HG02571 (cell line): ENCODE measurements at regions not wholly inside any gene's neighbourhood (a gene's known extent, or its start where the extent isn't known, plus 50 kb on each side); places are given as distances from the start of the nearest gene placed in this dataset.
"Not testable (repeated sequence)": the region's sequence is repeated elsewhere in the genome, so short reads cannot be mapped to it uniquely, and the experiment has no call there.

Source experiments
- ATAC-seq: cut with Tn5 transposase; IDR thresholded peaks from one replicate; pipeline ENCODE4 v1.9.1; 2021; ENCODE audit warnings: mild to moderate bottlenecking, moderate library complexity; ENCODE audit not compliant: unreplicated experiment

- no peak for ATAC-seq
Observed at GRCh38 chr2:126952216-126952615, 53.5 kb downstream of the TEX51 start.

- ATAC-seq, result no peak
Observed at GRCh38 chr2:126953483-126953882, 54.8 kb downstream of the TEX51 start.

GRCh38 chr2:126954831-126955230 is 56.1 kb downstream of the TEX51 start:
- ATAC-seq, result no peak

GRCh38 chr2:126956773-126957172 is 58.1 kb downstream of the TEX51 start:
- not testable (repeated sequence) for ATAC-seq

- no peak for ATAC-seq
Observed at GRCh38 chr2:126963390-126963789, 64.7 kb downstream of the TEX51 start.

- ATAC-seq, result no peak
Observed at GRCh38 chr2:126966601-126967000, 67.9 kb downstream of the TEX51 start.

GRCh38 chr2:126970583-126970982 is 71.9 kb downstream of the TEX51 start:
- no peak for ATAC-seq

- ATAC-seq, result no peak
Observed at GRCh38 chr2:126971162-126971480, 72.4 kb downstream of the TEX51 start.

GRCh38 chr2:126971481-126972278 is 73.0 kb downstream of the TEX51 start:
- ATAC-seq, result peak; percentile 92

- ATAC-seq, result no peak
Observed at GRCh38 chr2:126972279-126972626, 73.6 kb downstream of the TEX51 start.

DNA sequence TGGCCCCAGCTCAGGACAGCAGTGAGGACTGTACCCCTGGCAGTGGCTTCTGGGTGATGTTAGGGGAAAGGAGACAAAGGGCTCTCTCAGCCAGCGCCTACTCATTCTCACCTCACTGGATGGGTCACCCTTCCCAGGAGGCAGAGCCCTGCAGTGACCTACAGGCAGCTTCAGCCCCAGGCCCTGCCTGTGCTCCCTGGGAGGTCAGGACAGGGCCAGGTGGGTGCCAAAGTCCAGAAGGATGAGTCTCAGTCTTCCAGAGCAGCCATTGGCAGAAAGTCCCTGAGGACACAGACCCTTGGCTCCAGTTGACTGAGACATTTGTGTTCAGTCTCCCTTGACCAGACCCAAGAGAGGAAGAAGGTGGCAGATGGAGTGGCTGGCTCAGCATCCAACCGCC is 75.1 kb downstream of the TEX51 start:
- ATAC-seq, result no peak

DNA sequence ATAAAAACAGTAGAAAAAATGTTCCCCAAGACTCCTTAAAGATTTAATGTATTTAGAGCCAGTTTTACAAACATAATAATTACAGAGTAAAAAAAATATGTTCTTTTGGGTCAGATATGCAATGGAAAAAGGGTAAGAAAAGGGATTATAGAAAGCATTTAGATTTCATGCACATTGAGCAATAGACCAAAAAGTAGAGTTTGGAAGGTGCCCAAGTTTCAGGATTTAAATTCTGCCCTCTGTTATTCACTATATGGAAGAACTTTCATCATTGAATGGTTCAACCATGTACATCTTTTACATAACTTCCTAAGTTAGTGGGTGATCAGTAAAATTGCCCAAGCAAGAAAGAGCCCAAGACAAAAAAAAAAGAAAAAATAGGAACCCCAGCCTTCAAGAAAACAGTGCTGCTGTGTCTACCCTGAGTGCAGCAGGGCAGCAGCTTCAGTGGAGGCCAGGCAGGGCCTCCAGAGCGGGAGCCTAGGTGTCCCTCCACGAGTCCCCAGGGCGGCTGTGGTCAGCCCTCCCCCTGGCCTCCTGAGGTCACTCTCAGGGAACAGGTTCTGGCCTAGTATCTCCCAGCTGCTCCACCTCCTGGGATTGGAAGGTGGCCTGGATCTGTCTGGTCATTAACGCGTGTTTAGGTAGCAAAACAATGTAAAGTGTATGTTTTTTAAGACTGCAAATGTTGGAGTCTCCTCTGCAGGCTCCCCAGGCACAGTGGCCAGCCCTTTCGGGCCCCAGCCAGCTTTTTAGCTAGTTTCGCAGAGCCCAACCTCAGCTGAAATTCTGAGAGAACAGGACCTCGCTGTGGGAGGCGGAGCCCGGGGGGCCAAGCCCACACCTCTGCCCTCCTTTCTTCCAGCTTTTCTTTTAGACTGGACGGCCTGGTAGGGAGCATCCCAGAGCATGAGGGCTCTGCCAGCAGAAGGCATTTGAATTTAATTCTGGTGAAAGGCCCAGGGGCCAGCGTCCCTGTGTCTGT is 77.3 kb downstream of the TEX51 start:
- ATAC-seq, result no peak

DNA sequence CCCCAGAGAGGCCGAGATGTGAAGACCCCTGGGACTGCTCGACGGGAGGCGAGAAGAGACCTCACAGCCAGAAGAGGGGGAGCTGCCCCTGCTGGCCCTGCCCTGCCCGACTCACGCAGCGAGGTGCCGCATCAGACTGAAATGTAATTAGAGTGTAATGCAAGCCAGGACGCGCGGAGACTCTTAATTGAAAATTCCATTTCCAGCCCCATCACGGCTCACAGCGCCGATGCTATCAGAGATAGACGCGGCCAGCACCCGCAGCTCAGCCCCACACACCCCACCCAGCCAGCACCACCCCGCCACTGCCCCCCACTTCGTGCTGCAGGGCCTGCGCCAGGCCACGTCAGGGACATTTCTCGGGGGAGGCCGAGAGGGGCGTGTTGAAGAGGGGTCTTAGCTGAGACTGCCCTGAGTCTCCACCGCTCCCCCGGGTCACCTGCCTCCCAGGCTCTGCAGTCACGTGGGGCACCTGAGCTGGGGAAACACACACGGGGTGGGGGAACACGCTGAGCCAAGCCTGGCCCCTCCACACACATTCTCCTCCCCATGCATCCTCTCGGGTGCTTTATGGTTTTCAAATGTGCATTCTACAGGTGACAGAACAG is 78.1 kb downstream of the TEX51 start:
- ATAC-seq, result no peak

GRCh38 chr2:126978333-126978732 is 79.6 kb downstream of the TEX51 start:
- ATAC-seq, result no peak

- ATAC-seq, result no peak
Observed at GRCh38 chr2:126979039-126980003, 80.6 kb downstream of the TEX51 start.

DNA sequence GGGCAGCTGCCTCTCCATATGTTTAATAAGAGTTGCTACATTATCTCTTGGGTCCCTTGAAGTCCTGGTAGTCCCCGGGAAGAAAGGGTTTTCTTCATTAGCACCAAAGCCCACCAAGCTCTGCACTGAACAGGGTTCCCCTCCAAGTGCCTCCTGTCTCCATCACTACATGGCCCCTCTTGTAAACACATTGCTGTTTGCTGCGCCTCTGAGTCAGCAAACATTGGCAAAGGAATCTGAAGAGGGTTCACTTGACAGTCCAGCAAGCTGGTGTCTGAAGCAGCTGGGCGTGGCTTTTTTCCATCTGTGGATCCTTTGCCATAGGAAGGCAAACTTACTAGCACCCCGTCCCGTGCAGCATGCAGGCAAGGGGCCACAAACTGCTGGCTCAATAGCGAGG is 82.8 kb downstream of the TEX51 start:
- no peak for ATAC-seq

GRCh38 chr2:126982935-126983334 is 84.2 kb downstream of the TEX51 start:
- ATAC-seq, result no peak

DNA sequence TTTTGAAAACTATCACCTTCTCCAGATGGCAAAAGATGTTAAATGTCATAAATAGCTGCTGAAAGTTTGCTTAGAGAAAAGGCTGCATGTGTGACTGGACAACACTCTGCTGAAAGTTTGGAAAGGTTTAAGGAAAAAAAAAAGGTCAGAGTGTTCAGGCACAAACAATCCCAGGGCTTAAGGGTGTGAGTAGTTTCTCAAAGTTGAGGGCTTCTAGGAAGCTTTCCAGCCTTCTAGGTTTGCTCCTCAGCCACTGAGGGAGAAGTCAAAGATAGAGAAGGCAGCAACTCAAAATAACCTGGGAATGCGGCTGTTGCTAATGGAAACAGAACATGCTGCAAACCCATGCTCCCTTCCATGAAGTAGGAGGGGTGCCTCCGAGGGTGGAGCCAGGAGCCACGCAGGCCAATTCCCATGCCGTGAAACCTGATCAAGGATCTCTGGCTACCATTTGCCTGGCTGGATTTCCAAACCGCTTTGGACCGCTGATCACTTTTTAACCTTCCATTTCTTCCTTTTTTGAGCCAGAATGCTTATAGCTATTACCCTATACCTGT is 88.0 kb downstream of the TEX51 start:
- ATAC-seq, result no peak

DNA sequence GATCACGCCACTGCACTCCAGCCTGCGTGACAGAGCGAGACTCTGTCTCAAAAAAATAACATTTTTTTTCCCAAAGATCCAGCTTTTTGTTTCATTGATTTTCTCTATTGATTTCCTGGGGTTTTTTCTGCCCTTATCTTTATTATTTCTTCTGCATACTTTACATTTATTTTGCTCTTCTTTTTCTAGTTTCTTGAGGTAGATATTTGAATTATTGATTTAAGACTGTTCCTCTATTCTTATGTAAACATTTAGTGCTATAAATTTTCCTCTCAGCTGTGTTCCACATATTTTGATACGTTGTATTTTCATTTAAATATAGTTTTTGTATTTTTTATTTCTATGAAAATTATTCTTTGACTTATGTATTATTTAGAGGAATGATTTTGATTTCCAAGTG is 89.8 kb downstream of the TEX51 start:
- no peak for ATAC-seq

DNA sequence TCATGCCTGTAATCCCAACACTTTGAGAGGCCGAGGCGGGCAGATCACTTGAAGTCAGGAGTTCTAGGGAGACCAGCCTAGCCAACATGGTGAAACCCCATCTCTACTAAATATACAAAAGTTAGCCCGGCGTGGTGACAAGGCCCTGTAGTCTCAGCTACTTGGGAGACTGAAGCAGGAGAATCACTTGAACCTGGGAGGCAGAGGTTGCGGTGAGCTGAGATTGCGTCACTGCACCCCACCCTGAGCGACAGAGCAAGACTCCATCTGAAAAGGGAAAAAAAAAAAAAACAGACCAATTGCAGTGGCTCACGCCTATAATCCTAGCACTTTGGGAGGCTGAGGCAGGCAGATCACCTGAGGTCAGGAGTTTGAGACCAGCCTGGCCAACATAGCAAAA is 90.4 kb downstream of the TEX51 start:
- not testable (repeated sequence) for ATAC-seq
